GM12878 (cell line): ENCODE measurements at regions not wholly inside any gene's neighbourhood (a gene's known extent, or its start where the extent isn't known, plus 50 kb on each side); places are given as distances from the start of the nearest gene placed in this dataset.

Source experiments
- ATAC-seq: fragments of 200-7000 bp; cut with Tn5 transposase; 3 replicates; pipeline ENCODE4 v1.9.1; 2020; ENCODE audit warnings: mild to moderate bottlenecking, moderate library complexity
- BruUV-seq: library from RNA; stranded (reverse); fragments of 400-500 nt; replicated peaks from 2 replicates; lab custom pipeline; 2021; lab: Mats Ljungman, UMichigan
- CTCF ChIA-PET: fragments of 300-600 bp; sonication (Branson Sonifier 250); formaldehyde crosslinking; extraction: SDS; loops from one replicate; lab custom pipeline; 2021; ENCODE audit warnings: inconsistent platforms; lab: Yijun Ruan, JAX
- POLR2A ChIA-PET: fragments of 350-600 bp; formaldehyde crosslinking; extraction: SDS; loops from one replicate; lab custom pipeline; 2021; ENCODE audit warnings: inconsistent platforms; lab: Charles Lee
- RAD21 ChIA-PET: fragments of 300-600 bp; sonication (Branson Sonifier 250); formaldehyde crosslinking; loops from one replicate; lab custom pipeline; 2023; ENCODE audit warnings: antibody characterized with exemption; ENCODE audit not compliant: unreplicated experiment; lab: Charles Lee
- SMC1A ChIA-PET: fragments of 300-600 bp; sonication (Branson Sonifier 250); formaldehyde crosslinking; loops from one replicate; lab custom pipeline; 2023; ENCODE audit not compliant: unreplicated experiment, uncharacterized antibody; lab: Charles Lee
- DNase-seq: peaks from one replicate; pipeline ENCODE4 v3.0.0-alpha.2; 2011; ENCODE audit warnings: low read depth, low spot score
- FAIRE-seq: peaks from 3 replicates; lab custom pipeline; 2011; peaks lifted over from hg19 to GRCh38; lab: Jason Lieb, UNC
- H2AFZ ChIP-seq: 2 replicates; pipeline ENCODE4 v1.6.0; 2011; ENCODE audit warnings: low read depth, low read length, control low read depth; ENCODE audit not compliant: control insufficient read depth
- H3K27ac ChIP-seq: 2 replicates; pipeline ENCODE4 v1.5.1; 2011; ENCODE audit warnings: control low read depth; ENCODE audit not compliant: control insufficient read depth, insufficient read depth
- H3K27me3 ChIP-seq, 2 experiments: replicated peaks in 1 of 2; 2 replicates each; pipeline versions ENCODE4 v1.6.0 to v1.6.1; 2011; ENCODE audit warnings: low read length in 1 of 2; ENCODE audit not compliant: control insufficient read depth in 2 of 2, insufficient read depth in 2 of 2
- H3K36me3 ChIP-seq, 2 experiments: 2 replicates each; pipeline ENCODE4 v1.5.1; 2011; ENCODE audit warnings: low read length in 1 of 2; ENCODE audit not compliant: control insufficient read depth in 2 of 2, insufficient read depth in 2 of 2
- H3K4me1 ChIP-seq: 2 replicates; pipeline ENCODE4 v1.6.1; 2011; ENCODE audit warnings: mild to moderate bottlenecking, low read length, moderate library complexity, mixed read lengths; ENCODE audit not compliant: control insufficient read depth, insufficient read depth
- H3K4me2 ChIP-seq: 2 replicates; pipeline ENCODE4 v1.6.0; 2011; ENCODE audit warnings: control low read depth; ENCODE audit not compliant: control insufficient read depth, insufficient read depth
- H3K4me3 ChIP-seq: fragments of 200-600 bp; sonication (generic); 2 replicates; pipeline ENCODE4 v1.5.1; 2016
- H3K79me2 ChIP-seq: 2 replicates; pipeline ENCODE4 v1.6.0; 2011; ENCODE audit warnings: low read length; ENCODE audit not compliant: control insufficient read depth, insufficient read depth
- H3K9ac ChIP-seq: 2 replicates; pipeline ENCODE4 v1.8.0; 2011; ENCODE audit warnings: low read length, control low read depth, mixed read lengths; ENCODE audit not compliant: control insufficient read depth, insufficient read depth
- H3K9me3 ChIP-seq: replicated peaks from 3 replicates; pipeline ENCODE4 v1.5.1; 2011; ENCODE audit warnings: mild to moderate bottlenecking, low read length; ENCODE audit not compliant: control insufficient read depth, insufficient read depth
- H4K20me1 ChIP-seq: 2 replicates; pipeline ENCODE4 v1.6.0; 2011; ENCODE audit not compliant: control insufficient read depth, insufficient read depth
- BCL3 ChIP-seq: IDR thresholded peaks from 2 replicates; pipeline ENCODE4 v1.6.1; 2011; ENCODE audit warnings: borderline replicate concordance, low read depth, mild to moderate bottlenecking, moderate library complexity, low read length; ENCODE audit not compliant: insufficient read depth, poor library complexity, severe bottlenecking
- CEBPZ ChIP-seq: fragments of 150-350 bp; IDR thresholded peaks from 2 replicates; pipeline ENCODE4 v1.6.1; 2016; ENCODE audit warnings: low read depth, low read length
- IRF4 ChIP-seq: IDR thresholded peaks from 2 replicates; pipeline ENCODE4 v1.6.1; 2011; ENCODE audit warnings: low read depth, low read length
- MLLT1 ChIP-seq: fragments of 450-650 bp; IDR thresholded peaks from 2 replicates; pipeline ENCODE4 v1.6.1; 2016; ENCODE audit warnings: mild to moderate bottlenecking
- MTA3 ChIP-seq: IDR thresholded peaks from 2 replicates; pipeline ENCODE4 v1.6.1; 2012; ENCODE audit warnings: low read length, inconsistent platforms, borderline replicate concordance
- MXI1 ChIP-seq: fragments of 150-350 bp; IDR thresholded peaks from 2 replicates; pipeline ENCODE4 v1.6.1; 2011; ENCODE audit warnings: low read depth, mild to moderate bottlenecking, inconsistent platforms, low read length, improper control_type of control experiment
- PRDM15 ChIP-seq: fragments of 450-650 bp; formaldehyde crosslinking; IDR thresholded peaks from 2 replicates; pipeline ENCODE4 v1.4.0; 2020; ENCODE audit warnings: mild to moderate bottlenecking, moderate library complexity
- SP1 ChIP-seq: IDR thresholded peaks from one replicate; pipeline ENCODE4 v1.6.1; 2011; ENCODE audit warnings: low read depth, low read length
- SREBF2 ChIP-seq: IDR thresholded peaks from 2 replicates; pipeline ENCODE4 v1.6.1; 2012; ENCODE audit warnings: mild to moderate bottlenecking, low read length
- ZBTB33 ChIP-seq: fragments of 450-650 bp; IDR thresholded peaks from 2 replicates; pipeline ENCODE4 v1.6.1; 2017; ENCODE audit warnings: mild to moderate bottlenecking
- WGBS: methylation state at CpG from one replicate; pipeline ENCODE4 v1.1.6; 2016; ENCODE audit warnings: low lambda C conversion rate; ENCODE audit not compliant: insufficient replicate concordance, insufficient coverage; ENCODE audit errors: missing lambda C conversion rate; 5-methylcytosine and 5-hydroxymethylcytosine counted together
- in situ Hi-C: fragments of 300-500 bp; cut with MboI; formaldehyde crosslinking; loops from 9 replicates; pipeline ENCODE4 v1.14.3; 2018; ENCODE audit warnings: mixed read lengths
- intact Hi-C: fragments of 100-400 bp; cut with micrococcal nuclease; formaldehyde crosslinking; loops from one replicate; pipeline ENCODE4 v1.14.2; 2022; ENCODE audit not compliant: unreplicated experiment

GRCh38 chr13:52924289-52925148, 76.1 kb upstream of the PCDH8 start:
- Histone ChIP-seq H4K20me1 (no peaks in the 10 kb centered on the region), H3K27me3 (no peaks in the 10 kb centered on the region; a peak in 1 of 4 replicates), H3K4me1 (peaks cover 11% of the 10 kb centered on the region), H2AFZ (no peak overlapping the region), H3K4me3 (no peak overlapping the region), H3K36me3 (no peaks in the 10 kb centered on the region), H3K79me2 (no peaks in the 10 kb centered on the region), H3K27ac (no peak overlapping the region), H3K9me3 (no peaks in the 10 kb centered on the region), H3K4me2 (no peak overlapping the region), H3K9ac (no peak overlapping the region)
- DNase-seq = no peak
- intact Hi-C loops (no loop called here), in situ Hi-C loops (no loop called here)
- CTCF ChIA-PET = interaction anchor here (1.6 kb wide), 1 partner anchor 259 kb away, joined by 3 read pairs; no protein-coding TSS in a partner anchor
- no TSS peak for BruUV-seq
- SMC1A ChIA-PET = interaction anchor here (1.2 kb wide), 1 partner anchor 29 kb away, joined by 3 read pairs; no protein-coding TSS in a partner anchor
- POLR2A ChIA-PET = no interaction called here
- FAIRE-seq = no peak
- no peak for ATAC-seq
- RAD21 ChIA-PET = no interaction called here
- 34% methylated on average over 10 of the region's 10 CpGs for WGBS
- no peak for TF ChIP-seq ZBTB33
- TF ChIP-seq IRF4 = no peak
- no peak for TF ChIP-seq SREBF2
- no peak for TF ChIP-seq MLLT1
- TF ChIP-seq BCL3 = no peak
- no peak for TF ChIP-seq PRDM15 (CRISPR knock-in tag)
- TF ChIP-seq SP1 = no peak
- no peak for TF ChIP-seq CEBPZ
- TF ChIP-seq MXI1 = no peak
- no peak for TF ChIP-seq MTA3
